ENCODE measurements at regions not wholly inside any gene's neighbourhood (a gene's known extent, or its start where the extent isn't known, plus 50 kb on each side); places are given as distances from the start of the nearest gene placed in this dataset.

- POLR2A ChIA-PET: no interaction called here
- no peak for TF ChIP-seq FOSL2 (IDR thresholded peaks at IDR 0.05)
- no peak for TF ChIP-seq FOSL2 (CRISPR knock-in tag; IDR thresholded peaks at IDR 0.05)
- no peak for TF ChIP-seq EP300 (IDR thresholded peaks at IDR 0.05)
- no peak for TF ChIP-seq CTCF (IDR thresholded peaks at IDR 0.05)
- no peak for TF ChIP-seq E2F6 (IDR thresholded peaks at IDR 0.05; ENCODE audit: borderline replicate concordance, low read depth)
- no peak for TF ChIP-seq HEYL (CRISPR knock-in tag; IDR thresholded peaks at IDR 0.05)
- no peak for TF ChIP-seq BHLHE40 (IDR thresholded peaks at IDR 0.05; ENCODE audit: low read depth, low read length)
- TF ChIP-seq ZFP36 (IDR thresholded peaks at IDR 0.05; ENCODE audit: borderline replicate concordance, partially characterized antibody): no peak
- Histone ChIP-seq H3K4me2 (no peak overlapping the region), H3K27ac (no peak overlapping the region), H3K9me3 (no peaks in the 10 kb centered on the region), H3K4me1 (no peaks in the 10 kb centered on the region), H3K4me3 (no peak overlapping the region)
- DNase-seq (ENCODE audit: low read depth in 1 of 2, low spot score in 1 of 2) (no peak), FAIRE-seq (no peak), ATAC-seq (no peak)
- 0% methylated on average over 2 of the region's 2 CpGs for WGBS (ENCODE audit: missing lambda C conversion rate)
- CTCF ChIA-PET: no interaction called here
Observed at GRCh38 chr2:126783341-126783740, 115.3 kb upstream of the TEX51 start.

GRCh38 chr2:126784045-126784444 lies 114.6 kb upstream of the TEX51 start:
- H3K4me2 ChIP-seq: no peak overlapping the region
- 4% methylated on average over 6 of the region's 6 CpGs for WGBS (ENCODE audit: missing lambda C conversion rate)
- TF ChIP-seq FOXS1 (CRISPR knock-in tag; IDR thresholded peaks at IDR 0.05): no peak
- TF ChIP-seq FOSL2 (IDR thresholded peaks at IDR 0.05): no peak
- TF ChIP-seq FOSL2 (CRISPR knock-in tag; IDR thresholded peaks at IDR 0.05): no peak
- no peak for TF ChIP-seq RAD21 (conservative IDR thresholded peaks at IDR 0.05 in 1 of 2, IDR thresholded peaks at IDR 0.05 in 1 of 2)
- TF ChIP-seq CHD4 (IDR thresholded peaks at IDR 0.05; ENCODE audit: borderline replicate concordance): no peak
- TF ChIP-seq CBX2 (IDR thresholded peaks at IDR 0.05; ENCODE audit: borderline replicate concordance, low read depth): no peak
- no peak for TF ChIP-seq ESRRA (IDR thresholded peaks at IDR 0.05; ENCODE audit: borderline replicate concordance, low read length)
- no peak for TF ChIP-seq HDAC2 (IDR thresholded peaks at IDR 0.05)
- TF ChIP-seq POLR2AphosphoS2 (conservative IDR thresholded peaks at IDR 0.05; ENCODE audit: low read length): no peak
- no peak for TF ChIP-seq GATA3 (IDR thresholded peaks at IDR 0.05; ENCODE audit: borderline replicate concordance)
- no peak for TF ChIP-seq NFE2L2 (conservative IDR thresholded peaks at IDR 0.05; ENCODE audit: low read length)
- TF ChIP-seq MAX (IDR thresholded peaks at IDR 0.05): no peak
- TF ChIP-seq HOXB5 (CRISPR knock-in tag; IDR thresholded peaks at IDR 0.05): no peak
- no peak for TF ChIP-seq ELK1 (IDR thresholded peaks at IDR 0.05; ENCODE audit: low read depth, low read length)
- TF ChIP-seq FOSB (CRISPR knock-in tag; IDR thresholded peaks at IDR 0.05): no peak
- TF ChIP-seq POLR2A (IDR thresholded peaks at IDR 0.05; ENCODE audit: low read length): no peak
- TF ChIP-seq PBX3 (IDR thresholded peaks at IDR 0.05): no peak

More at GRCh38 chr2:126784045-126784444, 114.6 kb upstream of the TEX51 start:
- POLR2A ChIA-PET: no interaction called here
- Histone ChIP-seq H3K27ac (no peak overlapping the region), H3K4me1 (no peaks in the 10 kb centered on the region), H3K9me3 (no peaks in the 10 kb centered on the region), H3K4me3 (no peak overlapping the region)
- CTCF ChIA-PET: no interaction called here
- no peak for FAIRE-seq
- no peak for DNase-seq (ENCODE audit: low read depth in 1 of 2, low spot score in 1 of 2)
- ATAC-seq: peak in 1 of 2 experiments; percentile 30; a peak in 2 of 6 replicates
